A549 (cell line): ENCODE measurements at regions not wholly inside any gene's neighbourhood (a gene's known extent, or its start where the extent isn't known, plus 50 kb on each side); places are given as distances from the start of the nearest gene placed in this dataset.

Experiments
- ATAC-seq, 2 experiments: fragments of 200-7000 bp in 1 of 2; fragments of >200 bp in 1 of 2; cut with Nextera tagmentation in 1 of 2; cut with Tn5 transposase in 1 of 2; 3 replicates each; pipeline versions ENCODE4 v1.8.0 to v1.9.1; 2018 to 2020; ENCODE audit warnings: mild to moderate bottlenecking in 1 of 2, moderate library complexity in 1 of 2
- CTCF ChIA-PET: fragments of 300-600 bp; sonication (Branson Sonifier 250); formaldehyde crosslinking; extraction: SDS; loops from one replicate; lab custom pipeline; 2021; ENCODE audit warnings: antibody characterized with exemption, inconsistent platforms; lab: Yijun Ruan, JAX
- POLR2A ChIA-PET: fragments of 350-600 bp; formaldehyde crosslinking; extraction: SDS; loops from one replicate; lab custom pipeline; 2021; ENCODE audit warnings: antibody characterized with exemption, inconsistent platforms; lab: Yijun Ruan, JAX
- DNase-seq, 2 experiments: peaks; one replicate each; pipeline versions ENCODE4 v3.0.0 to v3.0.0-alpha.2; 2011 to 2016; ENCODE audit warnings: low read depth in 1 of 2, low spot score in 1 of 2
- FAIRE-seq: peaks from 2 replicates; lab custom pipeline; 2011; peaks lifted over from hg19 to GRCh38; lab: Jason Lieb, UNC
- H3K27ac ChIP-seq, 2 experiments: fragments of >200 bp; sonication (Bioruptor Twin); formaldehyde crosslinking; 3 replicates each; pipeline ENCODE4 v1.5.1; 2016 to 2017
- H3K4me1 ChIP-seq: fragments of >200 bp; sonication (Bioruptor Twin); formaldehyde crosslinking; 3 replicates; pipeline ENCODE4 v1.6.1; 2016
- H3K4me2 ChIP-seq: fragments of >200 bp; sonication (Bioruptor Twin); formaldehyde crosslinking; 3 replicates; pipeline ENCODE4 v1.6.1; 2016
- H3K4me3 ChIP-seq: fragments of >200 bp; sonication (Bioruptor Twin); formaldehyde crosslinking; 3 replicates; pipeline ENCODE4 v1.5.1; 2016
- H3K9me3 ChIP-seq: fragments of >200 bp; sonication (Bioruptor Twin); formaldehyde crosslinking; 3 replicates; pipeline ENCODE4 v1.6.1; 2016
- CBX8 ChIP-seq: fragments of 200-600 bp; sonication (generic); IDR thresholded peaks from 2 replicates; pipeline ENCODE4 v1.6.1; 2016
- CEBPB ChIP-seq, 2 experiments: fragments of >200 bp in 1 of 2; sonication (Bioruptor Twin) in 1 of 2; formaldehyde crosslinking in 1 of 2; IDR thresholded peaks; 2 replicates each; pipeline ENCODE4 v1.6.1; 2012 to 2016
- EHF ChIP-seq: fragments of 250-450 bp; sonication (Bioruptor Pico); IDR thresholded peaks from 2 replicates; pipeline ENCODE4 v1.5.0; 2020; ENCODE audit warnings: mild to moderate bottlenecking
- EP300 ChIP-seq, 2 experiments: fragments of >200 bp; sonication (Bioruptor Twin); formaldehyde crosslinking; IDR thresholded peaks; 2 replicates in 1 of 2; 3 replicates in 1 of 2; pipeline ENCODE4 v1.6.1; 2016 to 2017
- ESRRA ChIP-seq: fragments of 150-350 bp; IDR thresholded peaks from 2 replicates; pipeline ENCODE4 v1.6.1; 2014; ENCODE audit warnings: mild to moderate bottlenecking, low read length, borderline replicate concordance
- FOSL2 ChIP-seq, 2 experiments: fragments of 450-650 bp in 1 of 2; fragments of >200 bp in 1 of 2; sonication (Bioruptor Twin) in 1 of 2; formaldehyde crosslinking; IDR thresholded peaks; 2 replicates each; pipeline versions ENCODE4 v1.5.0 to v1.6.1; 2016 to 2020; ENCODE audit warnings: mild to moderate bottlenecking in 1 of 2, moderate library complexity in 1 of 2
- FOXS1 ChIP-seq: fragments of 250-450 bp; sonication (Bioruptor Pico); IDR thresholded peaks from 2 replicates; pipeline ENCODE4 v1.5.0; 2020; ENCODE audit warnings: mild to moderate bottlenecking, moderate library complexity
- HOXB13 ChIP-seq: fragments of 250-450 bp; sonication (Bioruptor Pico); IDR thresholded peaks from 2 replicates; pipeline ENCODE4 v1.5.0; 2020; ENCODE audit warnings: low read depth, mild to moderate bottlenecking, moderate library complexity
- HOXB5 ChIP-seq: fragments of 250-450 bp; sonication (Bioruptor Pico); IDR thresholded peaks from 2 replicates; pipeline ENCODE4 v1.5.0; 2020; ENCODE audit warnings: mild to moderate bottlenecking, moderate library complexity
- KDM1A ChIP-seq: fragments of 200-600 bp; sonication (generic); IDR thresholded peaks from 2 replicates; pipeline ENCODE4 v1.6.1; 2016; ENCODE audit warnings: low read depth, mild to moderate bottlenecking
- MAZ ChIP-seq: fragments of 150-350 bp; IDR thresholded peaks from 2 replicates; pipeline ENCODE4 v1.6.1; 2014; ENCODE audit warnings: antibody characterized with exemption, low read depth, low read length, borderline replicate concordance
- MYC ChIP-seq: IDR thresholded peaks from 2 replicates; pipeline ENCODE4 v1.6.1; 2012; ENCODE audit warnings: mild to moderate bottlenecking, inconsistent platforms, low read length, improper control_type of control experiment, borderline replicate concordance
- NR3C1 ChIP-seq: fragments of >200 bp; sonication (Bioruptor Twin); formaldehyde crosslinking; IDR thresholded peaks from 3 replicates; pipeline ENCODE4 v1.6.1; 2017
- POLR2A ChIP-seq: IDR thresholded peaks from 2 replicates; pipeline ENCODE4 v1.6.1; 2012; ENCODE audit warnings: mild to moderate bottlenecking, low read length
- POLR2AphosphoS2 ChIP-seq: conservative IDR thresholded peaks from 2 replicates; pipeline ENCODE4 v1.6.1; 2012; ENCODE audit warnings: low read length, improper control_type of control experiment, inconsistent platforms
- RFX5 ChIP-seq: fragments of 450-650 bp; IDR thresholded peaks from 2 replicates; pipeline ENCODE4 v1.7.1; 2014; ENCODE audit warnings: antibody characterized with exemption, mild to moderate bottlenecking, moderate library complexity
- TP53 ChIP-seq: fragments of 250-450 bp; sonication (Bioruptor Pico); IDR thresholded peaks from 2 replicates; pipeline ENCODE4 v1.5.0; 2021; ENCODE audit warnings: mild to moderate bottlenecking, moderate library complexity
- ZFP36 ChIP-seq: fragments of 450-650 bp; IDR thresholded peaks from 2 replicates; pipeline ENCODE4 v1.6.1; 2014; ENCODE audit warnings: borderline replicate concordance; ENCODE audit not compliant: partially characterized antibody
- WGBS: methylation state at CpG from one replicate; pipeline ENCODE4 v1.1.6; 2017; ENCODE audit errors: missing lambda C conversion rate; 5-methylcytosine and 5-hydroxymethylcytosine counted together
- TF ChIP-seq, protein P1 (sequence below): fragments of >200 bp; sonication (Bioruptor Twin); formaldehyde crosslinking; IDR thresholded peaks from 3 replicates; pipeline ENCODE4 v1.6.1; 2016
- TF ChIP-seq, protein P2 (sequence below): fragments of 150-350 bp; IDR thresholded peaks from 2 replicates; pipeline ENCODE4 v1.6.1; 2014; ENCODE audit warnings: low read depth, mild to moderate bottlenecking, low read length
- TF ChIP-seq, protein P3 (sequence below): fragments of 450-650 bp; IDR thresholded peaks from 2 replicates; pipeline ENCODE4 v1.6.1; 2014; ENCODE audit warnings: antibody characterized with exemption
- TF ChIP-seq, protein P4 (sequence below): IDR thresholded peaks from 2 replicates; pipeline ENCODE4 v1.6.1; 2012
- TF ChIP-seq, protein P5 (sequence below): fragments of >200 bp; sonication (Bioruptor Twin); formaldehyde crosslinking; IDR thresholded peaks from 3 replicates; pipeline ENCODE4 v1.5.1; 2016
- TF ChIP-seq, protein P6 (sequence below): fragments of 250-450 bp; sonication (Bioruptor Pico); IDR thresholded peaks from 2 replicates; pipeline ENCODE4 v1.5.0; 2020; ENCODE audit warnings: low read depth, mild to moderate bottlenecking, moderate library complexity
- TF ChIP-seq, protein P7 (sequence below): fragments of 250-450 bp; sonication (Bioruptor Pico); IDR thresholded peaks from 2 replicates; pipeline ENCODE4 v1.5.0; 2021; ENCODE audit warnings: mild to moderate bottlenecking, moderate library complexity, borderline replicate concordance
- TF ChIP-seq, protein P8 (sequence below): IDR thresholded peaks from 2 replicates; pipeline ENCODE4 v1.6.1; 2012; ENCODE audit warnings: low read depth, borderline replicate concordance

DNA sequence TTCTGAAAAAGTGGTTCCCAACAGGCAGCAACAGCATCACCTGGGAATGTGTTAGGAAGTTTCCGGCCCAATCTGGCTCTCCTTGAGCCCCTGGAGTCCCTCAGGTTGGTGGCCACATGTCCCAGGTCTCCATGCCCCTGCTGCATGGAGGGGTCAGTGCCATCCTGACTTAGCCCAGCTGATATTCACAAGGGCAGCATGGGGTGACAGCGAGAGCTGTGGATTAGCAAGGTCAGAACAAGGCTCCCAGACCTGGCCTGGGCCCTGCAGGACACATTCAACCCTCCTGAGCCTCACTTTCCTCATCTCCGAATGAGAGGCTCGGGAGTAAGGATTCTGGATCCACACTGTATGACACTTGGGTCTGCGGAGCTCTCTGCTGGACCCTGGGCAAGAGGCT lies 243.8 kb upstream of the TLE3 start:
- Histone ChIP-seq H3K4me3 (no peak overlapping the region), H3K9me3 (no peaks in the 10 kb centered on the region), H3K4me2 (no peak overlapping the region), H3K27ac (no peak overlapping the region), H3K4me1 (no peaks in the 10 kb centered on the region)
- TF ChIP-seq NR3C1 = no peak
- TF ChIP-seq ZFP36 = no peak
- no peak for TF ChIP-seq POLR2A
- TF ChIP-seq, protein P1, sequence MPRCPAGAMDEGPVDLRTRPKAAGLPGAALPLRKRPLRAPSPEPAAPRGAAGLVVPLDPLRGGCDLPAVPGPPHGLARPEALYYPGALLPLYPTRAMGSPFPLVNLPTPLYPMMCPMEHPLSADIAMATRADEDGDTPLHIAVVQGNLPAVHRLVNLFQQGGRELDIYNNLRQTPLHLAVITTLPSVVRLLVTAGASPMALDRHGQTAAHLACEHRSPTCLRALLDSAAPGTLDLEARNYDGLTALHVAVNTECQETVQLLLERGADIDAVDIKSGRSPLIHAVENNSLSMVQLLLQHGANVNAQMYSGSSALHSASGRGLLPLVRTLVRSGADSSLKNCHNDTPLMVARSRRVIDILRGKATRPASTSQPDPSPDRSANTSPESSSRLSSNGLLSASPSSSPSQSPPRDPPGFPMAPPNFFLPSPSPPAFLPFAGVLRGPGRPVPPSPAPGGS = no peak
- TF ChIP-seq TP53 (CRISPR knock-in tag) = no peak
- TF ChIP-seq, protein P2, sequence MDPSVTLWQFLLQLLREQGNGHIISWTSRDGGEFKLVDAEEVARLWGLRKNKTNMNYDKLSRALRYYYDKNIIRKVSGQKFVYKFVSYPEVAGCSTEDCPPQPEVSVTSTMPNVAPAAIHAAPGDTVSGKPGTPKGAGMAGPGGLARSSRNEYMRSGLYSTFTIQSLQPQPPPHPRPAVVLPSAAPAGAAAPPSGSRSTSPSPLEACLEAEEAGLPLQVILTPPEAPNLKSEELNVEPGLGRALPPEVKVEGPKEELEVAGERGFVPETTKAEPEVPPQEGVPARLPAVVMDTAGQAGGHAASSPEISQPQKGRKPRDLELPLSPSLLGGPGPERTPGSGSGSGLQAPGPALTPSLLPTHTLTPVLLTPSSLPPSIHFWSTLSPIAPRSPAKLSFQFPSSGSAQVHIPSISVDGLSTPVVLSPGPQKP = no peak
- TF ChIP-seq MYC = no peak
- TF ChIP-seq, protein P3, sequence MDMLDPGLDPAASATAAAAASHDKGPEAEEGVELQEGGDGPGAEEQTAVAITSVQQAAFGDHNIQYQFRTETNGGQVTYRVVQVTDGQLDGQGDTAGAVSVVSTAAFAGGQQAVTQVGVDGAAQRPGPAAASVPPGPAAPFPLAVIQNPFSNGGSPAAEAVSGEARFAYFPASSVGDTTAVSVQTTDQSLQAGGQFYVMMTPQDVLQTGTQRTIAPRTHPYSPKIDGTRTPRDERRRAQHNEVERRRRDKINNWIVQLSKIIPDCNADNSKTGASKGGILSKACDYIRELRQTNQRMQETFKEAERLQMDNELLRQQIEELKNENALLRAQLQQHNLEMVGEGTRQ = no peak
- TF ChIP-seq, protein P4, sequence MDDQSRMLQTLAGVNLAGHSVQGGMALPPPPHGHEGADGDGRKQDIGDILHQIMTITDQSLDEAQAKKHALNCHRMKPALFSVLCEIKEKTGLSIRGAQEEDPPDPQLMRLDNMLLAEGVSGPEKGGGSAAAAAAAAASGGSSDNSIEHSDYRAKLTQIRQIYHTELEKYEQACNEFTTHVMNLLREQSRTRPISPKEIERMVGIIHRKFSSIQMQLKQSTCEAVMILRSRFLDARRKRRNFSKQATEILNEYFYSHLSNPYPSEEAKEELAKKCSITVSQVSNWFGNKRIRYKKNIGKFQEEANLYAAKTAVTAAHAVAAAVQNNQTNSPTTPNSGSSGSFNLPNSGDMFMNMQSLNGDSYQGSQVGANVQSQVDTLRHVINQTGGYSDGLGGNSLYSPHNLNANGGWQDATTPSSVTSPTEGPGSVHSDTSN = no peak
- TF ChIP-seq RFX5 = no peak
- TF ChIP-seq, protein P5, sequence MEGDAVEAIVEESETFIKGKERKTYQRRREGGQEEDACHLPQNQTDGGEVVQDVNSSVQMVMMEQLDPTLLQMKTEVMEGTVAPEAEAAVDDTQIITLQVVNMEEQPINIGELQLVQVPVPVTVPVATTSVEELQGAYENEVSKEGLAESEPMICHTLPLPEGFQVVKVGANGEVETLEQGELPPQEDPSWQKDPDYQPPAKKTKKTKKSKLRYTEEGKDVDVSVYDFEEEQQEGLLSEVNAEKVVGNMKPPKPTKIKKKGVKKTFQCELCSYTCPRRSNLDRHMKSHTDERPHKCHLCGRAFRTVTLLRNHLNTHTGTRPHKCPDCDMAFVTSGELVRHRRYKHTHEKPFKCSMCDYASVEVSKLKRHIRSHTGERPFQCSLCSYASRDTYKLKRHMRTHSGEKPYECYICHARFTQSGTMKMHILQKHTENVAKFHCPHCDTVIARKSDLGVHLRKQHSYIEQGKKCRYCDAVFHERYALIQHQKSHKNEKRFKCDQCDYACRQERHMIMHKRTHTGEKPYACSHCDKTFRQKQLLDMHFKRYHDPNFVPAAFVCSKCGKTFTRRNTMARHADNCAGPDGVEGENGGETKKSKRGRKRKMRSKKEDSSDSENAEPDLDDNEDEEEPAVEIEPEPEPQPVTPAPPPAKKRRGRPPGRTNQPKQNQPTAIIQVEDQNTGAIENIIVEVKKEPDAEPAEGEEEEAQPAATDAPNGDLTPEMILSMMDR = no peak
- TF ChIP-seq, protein P6, sequence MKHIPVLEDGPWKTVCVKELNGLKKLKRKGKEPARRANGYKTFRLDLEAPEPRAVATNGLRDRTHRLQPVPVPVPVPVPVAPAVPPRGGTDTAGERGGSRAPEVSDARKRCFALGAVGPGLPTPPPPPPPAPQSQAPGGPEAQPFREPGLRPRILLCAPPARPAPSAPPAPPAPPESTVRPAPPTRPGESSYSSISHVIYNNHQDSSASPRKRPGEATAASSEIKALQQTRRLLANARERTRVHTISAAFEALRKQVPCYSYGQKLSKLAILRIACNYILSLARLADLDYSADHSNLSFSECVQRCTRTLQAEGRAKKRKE = no peak
- TF ChIP-seq EHF (CRISPR knock-in tag) = no peak
- TF ChIP-seq ESRRA = no peak
- TF ChIP-seq CBX8 = no peak
- TF ChIP-seq MAZ = no peak
- TF ChIP-seq FOSL2 (IDR thresholded peaks at IDR 0.05) = no peak
- no peak for TF ChIP-seq FOSL2 (CRISPR knock-in tag; IDR thresholded peaks at IDR 0.05)
- no peak for TF ChIP-seq FOXS1 (CRISPR knock-in tag)
- no peak for DNase-seq
- WGBS = 77% methylated on average over 5 of the region's 5 CpGs
- no peak for FAIRE-seq
- ChIA-PET POLR2A (no interaction called here), CTCF (interaction anchor here (0.8 to 1.6 kb wide), 4 partner anchors 9 to 26 kb away, joined by 3 read pairs; no protein-coding TSS in a partner anchor)
- no peak for ATAC-seq

DNA sequence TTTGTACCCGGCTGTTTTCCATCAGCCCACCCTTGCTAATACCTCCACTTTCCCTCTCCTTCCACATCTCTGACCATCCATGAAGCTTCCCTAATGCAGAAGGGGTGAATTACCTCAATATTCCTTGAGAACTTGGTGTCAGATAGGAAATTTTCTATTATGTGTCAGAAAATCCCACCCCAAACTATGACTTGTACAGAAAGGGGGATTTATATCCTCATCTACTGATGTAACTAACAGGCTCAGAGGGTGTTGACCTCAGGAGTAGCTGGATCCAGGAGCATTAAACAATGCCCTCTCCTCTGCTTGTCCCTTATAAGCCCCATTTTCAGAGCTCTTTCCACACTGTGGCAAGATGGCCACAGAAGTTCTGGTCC lies 242.8 kb upstream of the TLE3 start:
- no peak overlapping the region for H3K4me2 ChIP-seq
- H3K4me1 ChIP-seq = no peaks in the 10 kb centered on the region
- FAIRE-seq (no peak), DNase-seq (no peak), ATAC-seq (no peak)
- ChIA-PET POLR2A (no interaction called here), CTCF (interaction anchor here (0.6 to 1.6 kb wide), 6 partner anchors 8 to 864 kb away, joined by 3 to 5 read pairs (median 4); no protein-coding TSS in a partner anchor)
- no peak overlapping the region for H3K4me3 ChIP-seq
- H3K9me3 ChIP-seq = peaks cover 8% of the 10 kb centered on the region
- TF ChIP-seq HOXB13 = no peak
- TF ChIP-seq POLR2AphosphoS2 = no peak
- TF ChIP-seq, protein P7, sequence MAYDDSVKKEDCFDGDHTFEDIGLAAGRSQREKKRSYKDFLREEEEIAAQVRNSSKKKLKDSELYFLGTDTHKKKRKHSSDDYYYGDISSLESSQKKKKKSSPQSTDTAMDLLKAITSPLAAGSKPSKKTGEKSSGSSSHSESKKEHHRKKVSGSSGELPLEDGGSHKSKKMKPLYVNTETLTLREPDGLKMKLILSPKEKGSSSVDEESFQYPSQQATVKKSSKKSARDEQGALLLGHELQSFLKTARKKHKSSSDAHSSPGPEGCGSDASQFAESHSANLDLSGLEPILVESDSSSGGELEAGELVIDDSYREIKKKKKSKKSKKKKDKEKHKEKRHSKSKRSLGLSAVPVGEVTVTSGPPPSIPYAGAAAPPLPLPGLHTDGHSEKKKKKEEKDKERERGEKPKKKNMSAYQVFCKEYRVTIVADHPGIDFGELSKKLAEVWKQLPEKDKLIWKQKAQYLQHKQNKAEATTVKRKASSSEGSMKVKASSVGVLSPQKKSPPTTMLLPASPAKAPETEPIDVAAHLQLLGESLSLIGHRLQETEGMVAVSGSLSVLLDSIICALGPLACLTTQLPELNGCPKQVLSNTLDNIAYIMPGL (CRISPR knock-in tag) = no peak
- no peak for TF ChIP-seq EP300 (IDR thresholded peaks at IDR 0.05)
- TF ChIP-seq HOXB5 (CRISPR knock-in tag) = no peak
- TF ChIP-seq CEBPB (IDR thresholded peaks at IDR 0.05) = no peak
- no peak for TF ChIP-seq RFX5
- no peak for TF ChIP-seq TP53 (CRISPR knock-in tag)
- TF ChIP-seq KDM1A = no peak
- TF ChIP-seq, protein P8, sequence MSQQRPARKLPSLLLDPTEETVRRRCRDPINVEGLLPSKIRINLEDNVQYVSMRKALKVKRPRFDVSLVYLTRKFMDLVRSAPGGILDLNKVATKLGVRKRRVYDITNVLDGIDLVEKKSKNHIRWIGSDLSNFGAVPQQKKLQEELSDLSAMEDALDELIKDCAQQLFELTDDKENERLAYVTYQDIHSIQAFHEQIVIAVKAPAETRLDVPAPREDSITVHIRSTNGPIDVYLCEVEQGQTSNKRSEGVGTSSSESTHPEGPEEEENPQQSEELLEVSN = no peak
- WGBS = 70% methylated on average over 1 of the region's 1 CpG
- no peak overlapping the region for H3K27ac ChIP-seq
